ENCODE measurements at regions not wholly inside any gene's neighbourhood (a gene's known extent, or its start where the extent isn't known, plus 50 kb on each side); places are given as distances from the start of the nearest gene placed in this dataset.
"Not testable (repeated sequence)": the region's sequence is repeated elsewhere in the genome, so short reads cannot be mapped to it uniquely, and the experiment has no call there.

- not testable (repeated sequence) for H2BK5ac ChIP-seq (ENCODE audit: insufficient read length, low read length); H2AK5ac ChIP-seq (ENCODE audit: insufficient read length, low read length); H3K56ac ChIP-seq (ENCODE audit: insufficient read length, low read depth, low read length); H2BK12ac ChIP-seq (ENCODE audit: insufficient read length, low read depth, low read length); H4K20me1 ChIP-seq (ENCODE audit: control insufficient read depth, insufficient read depth, insufficient read length); H3K14ac ChIP-seq (ENCODE audit: insufficient read depth, low read length); H3K79me2 ChIP-seq (ENCODE audit: insufficient read depth, low read length); H2BK15ac ChIP-seq (ENCODE audit: low read depth, low read length); H3K4me2 ChIP-seq (ENCODE audit: insufficient read depth, insufficient read length, low read length); H3K4me3 Mint-ChIP-seq; H3K4me1 Mint-ChIP-seq; H3K27ac ChIP-seq (ENCODE audit: insufficient read length, low read depth, low read length); H3K4ac ChIP-seq (ENCODE audit: low read depth, low read length); H3K23ac ChIP-seq (ENCODE audit: insufficient read length, low read depth, low read length); H3K18ac ChIP-seq (ENCODE audit: insufficient read length, low read depth, low read length); DNase-seq; H3T11ph ChIP-seq (ENCODE audit: low read length); H4K5ac ChIP-seq (ENCODE audit: insufficient read length, low read depth, low read length); H3K27me3 ChIP-seq (ENCODE audit: insufficient read depth, low read length); H2AFZ ChIP-seq (ENCODE audit: low read length); H2BK20ac ChIP-seq (ENCODE audit: low read depth, low read length, poor library complexity, severe bottlenecking); H3K4me1 ChIP-seq (ENCODE audit: insufficient read depth, low read length); H3K9ac ChIP-seq (ENCODE audit: extremely low read depth, insufficient read length, low read length); H3K79me1 ChIP-seq (ENCODE audit: insufficient read depth, low read depth, low read length, poor library complexity, severe bottlenecking); H4K8ac ChIP-seq (replicated peaks; ENCODE audit: insufficient read length, low read depth, low read length); H4K91ac ChIP-seq (ENCODE audit: insufficient read length, low read depth, low read length); H3K23me2 ChIP-seq (ENCODE audit: insufficient read length, low read depth, low read length, poor library complexity, severe bottlenecking); H2BK120ac ChIP-seq (ENCODE audit: low read depth, low read length, poor library complexity, severe bottlenecking); H3K27me3 Mint-ChIP-seq (ENCODE audit: low read depth); H3K27ac Mint-ChIP-seq
- WGBS (ENCODE audit: extremely low coverage, insufficient read length, low lambda C conversion rate): no CpG with 5 or more reads among the region's 2 CpGs
- H3K9me3 ChIP-seq (ENCODE audit: control insufficient read depth, low read depth, low read length): peaks cover 59% of the 10 kb centered on the region
- Mint-ChIP-seq H3K36me3 (ENCODE audit: insufficient read depth in 1 of 3, low read depth in 3 of 3) (peaks cover 24 to 54% (median 27%) of the 10 kb centered on the region in 3 experiments), H3K9me3 (peaks cover 96 to 97% of the 10 kb centered on the region in 2 experiments)
Measured at GRCh38 chr20:29871816-29872215, 1385.6 kb upstream of the DEFB115 start.

All from H9 (cell line).